GM12892 (cell line): ENCODE measurements at regions not wholly inside any gene's neighbourhood (a gene's known extent, or its start where the extent isn't known, plus 50 kb on each side); places are given as distances from the start of the nearest gene placed in this dataset.

Source experiments
- DNase-seq: peaks from one replicate; pipeline ENCODE4 v3.0.0; 2011; ENCODE audit not compliant: insufficient read length
- FAIRE-seq: peaks from 2 replicates; lab custom pipeline; 2011; peaks lifted over from hg19 to GRCh38; lab: Jason Lieb, UNC
- POLR2A ChIP-seq: IDR thresholded peaks from 2 replicates; pipeline ENCODE4 v1.6.1; 2011; ENCODE audit warnings: low read depth, low read length, control low read depth
- POLR2AphosphoS5 ChIP-seq: IDR thresholded peaks from 2 replicates; pipeline ENCODE4 v1.6.1; 2011; ENCODE audit warnings: low read depth, low read length, control low read depth
- TAF1 ChIP-seq: IDR thresholded peaks from 2 replicates; pipeline ENCODE4 v1.6.1; 2011; ENCODE audit warnings: low read depth, mild to moderate bottlenecking, control low read depth, low read length, borderline replicate concordance

DNA sequence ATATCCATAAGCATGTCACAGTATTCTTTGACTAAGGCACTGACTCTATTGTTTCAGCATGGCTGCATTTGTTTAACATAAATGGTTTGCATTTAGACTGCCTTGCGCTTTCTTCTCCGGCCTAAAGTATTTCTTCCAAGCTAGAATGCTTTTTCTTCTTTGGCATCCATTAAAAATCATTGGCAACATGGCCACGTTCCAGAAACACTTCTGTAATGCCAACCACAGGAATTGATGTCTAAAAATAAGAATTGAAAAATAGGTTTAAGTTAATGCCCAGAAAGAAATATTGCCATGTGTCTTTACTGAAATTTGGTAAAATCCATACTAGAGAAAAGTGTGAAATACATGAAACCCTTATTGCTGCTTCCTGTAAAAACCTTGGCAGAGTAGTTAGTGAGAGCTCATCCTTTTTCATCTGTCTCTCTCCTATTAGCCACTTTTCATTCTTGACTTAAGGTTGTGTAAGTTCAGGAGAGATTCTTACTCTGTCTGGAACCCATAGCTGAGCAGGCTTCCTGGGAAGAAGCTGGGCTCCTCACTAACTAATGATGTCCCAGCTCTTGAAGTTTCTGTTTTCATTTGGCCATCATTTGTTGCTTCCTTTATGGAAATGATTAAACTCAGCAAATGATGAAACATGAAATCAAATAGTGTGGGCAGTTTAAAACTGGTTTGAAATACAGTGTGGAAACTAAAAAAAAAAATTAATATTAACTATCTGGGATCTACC lies 58.2 kb upstream of the RPS23 start:
- no peak for DNase-seq
- TF ChIP-seq POLR2A (no peak), TAF1 (no peak), POLR2AphosphoS5 (no peak)
- no peak for FAIRE-seq

DNA sequence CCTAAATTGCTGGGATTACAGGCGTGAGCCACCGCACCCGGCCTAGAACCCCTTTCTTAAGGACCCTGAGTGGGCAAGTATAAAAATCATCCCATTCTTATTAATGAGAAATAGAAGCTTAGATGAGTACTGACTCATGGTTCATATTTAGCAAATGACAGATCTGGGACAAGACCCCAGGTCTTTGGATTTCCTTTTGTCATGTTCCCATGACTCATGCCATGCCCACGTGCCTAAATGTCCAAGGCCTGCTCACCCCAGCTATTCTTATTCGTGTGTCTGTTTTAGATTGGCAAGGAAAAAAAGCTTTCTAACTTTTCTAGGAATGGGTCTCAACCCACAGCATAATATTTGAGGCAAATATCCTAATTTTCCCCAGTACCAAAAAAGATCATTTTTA lies 57.7 kb upstream of the RPS23 start:
- no peak for DNase-seq
- TF ChIP-seq POLR2AphosphoS5 (no peak), TAF1 (no peak), POLR2A (no peak)
- no peak for FAIRE-seq

DNA sequence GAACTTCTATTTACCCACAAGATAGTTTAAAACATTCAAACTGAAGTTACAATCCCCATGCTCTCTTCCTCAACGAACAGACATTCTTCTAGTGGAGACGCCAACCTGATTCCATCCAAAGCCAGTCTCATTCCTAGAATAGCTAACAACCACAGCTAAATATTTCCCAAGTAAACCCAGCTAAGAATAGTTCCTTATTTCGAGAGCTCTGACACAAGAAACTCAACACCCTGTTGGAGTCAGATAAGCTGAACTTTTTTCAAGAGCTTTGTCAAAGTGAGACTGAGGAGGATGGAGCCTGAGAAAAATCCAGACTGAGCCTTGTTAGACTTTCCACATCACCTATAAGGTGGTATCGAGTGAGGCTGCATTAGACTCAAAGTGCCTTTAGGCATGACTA lies 56.7 kb upstream of the RPS23 start:
- FAIRE-seq, result no peak
- TF ChIP-seq POLR2A, result no peak
- no peak for TF ChIP-seq POLR2AphosphoS5
- no peak for TF ChIP-seq TAF1
- no peak for DNase-seq

DNA sequence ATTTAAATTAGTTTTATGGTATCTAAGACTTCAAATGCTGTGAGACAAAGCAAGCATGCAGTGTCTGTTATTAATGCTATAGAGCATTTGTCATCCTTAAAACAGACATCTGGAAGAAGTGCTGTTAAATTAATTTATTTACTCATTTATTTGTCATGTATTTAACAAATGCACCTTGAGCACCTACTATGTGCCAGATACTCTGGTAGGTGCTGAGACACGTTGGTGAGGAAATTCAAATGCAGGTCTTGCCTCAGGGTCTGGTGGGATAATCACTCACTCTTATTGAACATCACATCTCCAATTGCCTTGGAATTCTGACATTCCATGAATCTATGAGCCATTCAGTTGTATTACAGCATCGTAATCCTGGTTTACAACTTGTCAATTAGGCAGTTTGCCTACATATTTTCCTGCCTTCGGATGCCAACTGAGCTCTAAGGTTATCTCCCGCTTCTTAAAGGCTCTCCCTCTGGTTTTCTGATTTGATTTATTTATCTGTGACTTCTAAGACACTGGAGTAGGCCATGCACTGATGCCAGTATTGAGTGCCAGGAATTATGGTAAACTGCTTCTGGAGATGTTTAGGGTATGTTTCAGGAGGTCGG lies 56.0 kb upstream of the RPS23 start:
- FAIRE-seq, result no peak
- no peak for DNase-seq
- TF ChIP-seq POLR2A (no peak), TAF1 (no peak), POLR2AphosphoS5 (no peak)

DNA sequence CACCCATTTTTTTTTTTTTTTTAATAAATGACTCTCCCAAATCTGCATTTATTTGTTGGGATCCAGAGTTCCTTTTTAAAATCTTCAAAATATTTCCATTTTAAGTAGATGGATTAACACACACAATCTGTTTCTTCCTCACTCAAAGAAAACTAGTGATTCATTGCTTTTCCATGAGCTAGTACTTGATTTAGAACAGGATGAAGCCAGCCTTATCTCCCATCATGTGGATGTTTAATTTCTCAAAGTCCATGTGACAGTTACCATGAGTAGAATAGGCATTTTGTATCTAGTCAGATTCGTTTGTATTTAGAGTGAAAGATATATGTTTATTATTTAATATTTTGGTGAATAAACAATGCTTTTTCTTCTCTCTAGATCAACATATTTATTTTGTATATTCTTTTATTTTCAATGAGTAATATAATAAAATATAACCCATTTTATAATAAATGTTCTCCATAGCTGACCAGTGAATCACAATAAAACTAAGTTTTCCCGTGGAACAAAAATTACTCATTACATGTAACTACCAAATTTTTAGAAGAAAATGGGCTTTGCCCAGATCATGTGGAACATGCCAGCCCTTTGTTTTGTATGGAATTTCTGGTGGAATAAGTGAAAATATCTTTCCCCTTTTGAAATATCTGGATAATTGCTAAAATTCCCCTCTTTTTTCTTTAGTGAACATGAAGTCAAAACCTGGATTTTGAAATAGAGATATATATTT lies 54.9 kb upstream of the RPS23 start:
- TF ChIP-seq POLR2AphosphoS5, result no peak
- TF ChIP-seq POLR2A, result no peak
- no peak for TF ChIP-seq TAF1
- DNase-seq (no peak), FAIRE-seq (no peak)

DNA sequence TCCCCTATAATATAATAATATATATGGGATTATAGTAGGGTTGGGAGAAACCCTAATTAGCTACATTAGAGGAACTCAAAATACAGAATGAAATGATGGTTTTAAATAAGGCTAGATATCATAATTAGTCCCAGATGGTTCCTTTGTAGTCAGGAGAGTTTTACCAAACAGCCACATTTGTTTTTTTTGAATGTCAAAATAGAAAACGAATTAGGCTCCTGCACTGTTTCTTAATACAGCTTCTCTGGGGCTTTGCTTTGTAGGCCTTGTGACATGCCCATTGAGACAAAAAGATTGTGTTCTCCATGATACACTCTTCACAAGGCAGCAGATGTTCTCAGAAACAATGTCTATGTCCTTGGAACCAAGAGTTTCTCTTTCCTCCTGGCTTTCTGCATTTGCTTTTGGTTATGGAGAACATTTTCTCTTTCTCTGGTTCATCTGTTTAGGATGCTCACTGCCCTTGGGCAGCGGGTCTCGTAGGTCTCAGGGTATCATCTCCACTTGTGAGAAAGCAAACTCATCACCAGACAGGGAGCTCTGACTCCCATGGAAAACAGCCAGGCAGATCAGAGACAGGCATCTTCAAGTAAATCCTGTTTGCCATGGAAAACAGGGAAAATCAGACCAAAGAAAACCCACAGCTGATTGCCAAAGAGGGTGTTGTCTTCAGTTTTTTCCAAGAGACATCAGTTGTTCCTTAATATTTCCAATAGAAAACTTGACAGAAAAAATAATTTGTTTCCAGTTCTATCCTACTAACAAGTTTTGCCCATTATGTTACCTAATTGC lies 54.1 kb upstream of the RPS23 start:
- FAIRE-seq, result no peak
- TF ChIP-seq TAF1, result no peak
- no peak for TF ChIP-seq POLR2A
- no peak for DNase-seq

DNA sequence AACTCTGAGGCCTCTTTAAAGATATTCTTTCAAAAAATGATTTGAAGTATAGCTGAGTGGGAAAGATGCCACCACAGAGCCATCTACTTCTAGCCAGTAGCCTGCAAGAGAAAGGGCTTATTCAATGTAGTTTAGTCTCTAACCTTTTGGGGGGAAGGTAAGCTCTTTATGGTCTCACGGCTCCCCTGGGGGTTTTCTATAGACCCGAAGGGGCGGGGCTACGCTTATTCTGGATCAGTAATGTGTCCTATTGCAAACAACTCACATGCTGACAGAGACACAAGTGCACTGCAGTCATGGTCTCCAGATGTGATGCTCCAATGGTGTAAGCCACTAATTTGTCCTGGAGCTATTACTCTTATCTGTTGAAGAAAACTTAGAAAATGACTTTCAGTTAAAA lies 53.4 kb upstream of the RPS23 start:
- TF ChIP-seq TAF1 (no peak), POLR2A (no peak), POLR2AphosphoS5 (no peak)
- FAIRE-seq (no peak), DNase-seq (no peak)

DNA sequence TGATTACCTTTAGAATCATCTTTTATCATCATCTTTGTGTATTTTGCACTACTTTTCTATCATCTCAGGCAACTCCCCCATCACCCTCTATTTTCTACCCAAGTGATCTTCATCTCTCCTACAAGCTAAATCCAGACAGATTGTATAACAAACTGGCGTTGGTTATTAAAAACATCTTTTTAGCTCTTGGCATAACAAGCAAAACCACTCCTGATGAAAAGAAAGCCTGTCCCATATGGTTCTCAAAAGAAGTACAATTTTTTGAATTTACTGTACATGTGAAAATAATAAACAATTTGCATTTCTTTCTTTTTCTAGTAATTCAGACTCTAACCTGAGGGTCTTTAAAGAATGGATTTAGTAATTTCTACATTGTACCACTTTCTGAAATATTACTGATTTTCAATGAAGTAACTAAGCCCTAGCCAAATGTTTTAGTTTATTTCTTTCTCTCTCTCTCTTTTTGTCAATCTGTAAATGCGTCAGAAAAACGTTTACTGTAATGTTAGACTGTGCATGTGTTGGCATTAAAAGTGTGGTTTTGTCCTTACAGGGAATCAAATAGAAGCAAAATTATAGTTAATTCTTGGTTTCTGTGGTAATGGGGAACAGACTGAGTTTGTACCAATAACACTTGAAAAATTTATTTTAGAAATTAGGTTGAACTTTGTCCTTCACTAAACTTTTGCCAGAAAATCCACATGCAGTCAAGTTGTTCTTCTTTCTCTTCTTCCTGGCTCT lies 52.5 kb upstream of the RPS23 start:
- TF ChIP-seq POLR2AphosphoS5 (no peak), POLR2A (no peak), TAF1 (no peak)
- DNase-seq (no peak), FAIRE-seq (no peak)

DNA sequence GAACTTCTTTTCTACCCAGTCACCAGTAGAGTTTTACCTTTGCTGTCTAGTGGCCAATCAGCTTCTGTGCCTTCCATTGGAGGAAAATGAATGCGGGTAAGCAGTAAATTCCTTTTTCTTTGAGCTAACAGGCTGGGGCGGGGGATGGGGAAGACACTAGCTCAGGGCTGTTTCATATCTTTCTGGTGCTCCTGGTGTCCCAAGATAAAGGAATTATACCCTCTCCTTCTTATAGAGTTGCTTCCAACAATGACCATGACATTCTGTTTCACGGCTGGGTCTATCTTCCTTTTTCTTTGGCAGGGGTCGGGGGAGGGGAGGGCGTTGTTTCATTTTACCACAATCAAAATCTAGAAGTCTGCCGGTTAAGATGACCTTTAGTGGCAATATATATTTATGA lies 51.2 kb upstream of the RPS23 start:
- FAIRE-seq (no peak), DNase-seq (no peak)
- no peak for TF ChIP-seq POLR2AphosphoS5
- no peak for TF ChIP-seq POLR2A
- TF ChIP-seq TAF1, result no peak
